ENCODE measurements at regions not wholly inside any gene's neighbourhood (a gene's known extent, or its start where the extent isn't known, plus 50 kb on each side); places are given as distances from the start of the nearest gene placed in this dataset.

DNA sequence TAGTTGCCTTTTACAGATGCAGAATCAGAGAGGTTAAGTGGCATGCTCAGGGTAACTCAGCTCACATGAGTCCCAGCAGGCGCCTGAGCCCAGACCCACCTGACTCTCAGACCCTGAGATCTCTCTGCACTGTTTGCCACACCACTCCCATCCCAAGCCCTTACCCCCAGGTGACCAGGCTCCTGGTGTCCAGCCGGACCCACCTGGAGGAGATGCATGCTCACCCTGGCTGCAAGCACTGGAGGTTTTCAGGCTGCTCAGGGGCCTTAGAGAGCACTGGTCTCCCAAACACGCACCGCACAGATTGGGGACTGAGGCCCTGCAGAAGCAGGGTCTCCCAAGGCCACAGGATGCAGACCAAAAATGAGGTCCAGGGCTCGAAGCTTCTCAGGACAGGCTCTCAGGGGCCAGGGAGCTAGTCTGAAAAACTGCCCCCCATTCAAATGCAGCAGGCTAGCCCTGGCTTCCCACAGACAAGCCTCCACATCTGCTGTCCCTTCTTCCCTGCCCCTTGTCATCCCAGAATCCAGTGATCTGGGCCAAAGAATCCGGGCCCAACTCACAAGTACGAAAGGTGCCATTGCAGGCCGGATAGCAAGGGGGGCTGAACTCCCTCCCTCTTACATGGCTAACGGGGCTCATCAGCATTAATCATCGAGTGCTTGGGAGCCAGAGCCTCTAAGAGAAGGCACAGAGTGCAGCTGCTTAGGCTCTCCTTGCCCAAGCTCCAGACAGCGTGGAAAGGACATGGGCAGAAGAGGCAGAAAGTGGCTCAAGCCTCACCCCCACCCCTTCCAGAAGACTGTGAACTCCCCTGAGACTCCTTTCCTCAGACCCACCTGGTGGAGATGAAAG is 90.2 kb upstream of the PRR20G start:
- no peak overlapping the region for H3K4me3 ChIP-seq (replicated peaks in 1 of 2; ENCODE audit: low read depth in 1 of 2, low read length in 2 of 2)
- TF ChIP-seq, protein P1, sequence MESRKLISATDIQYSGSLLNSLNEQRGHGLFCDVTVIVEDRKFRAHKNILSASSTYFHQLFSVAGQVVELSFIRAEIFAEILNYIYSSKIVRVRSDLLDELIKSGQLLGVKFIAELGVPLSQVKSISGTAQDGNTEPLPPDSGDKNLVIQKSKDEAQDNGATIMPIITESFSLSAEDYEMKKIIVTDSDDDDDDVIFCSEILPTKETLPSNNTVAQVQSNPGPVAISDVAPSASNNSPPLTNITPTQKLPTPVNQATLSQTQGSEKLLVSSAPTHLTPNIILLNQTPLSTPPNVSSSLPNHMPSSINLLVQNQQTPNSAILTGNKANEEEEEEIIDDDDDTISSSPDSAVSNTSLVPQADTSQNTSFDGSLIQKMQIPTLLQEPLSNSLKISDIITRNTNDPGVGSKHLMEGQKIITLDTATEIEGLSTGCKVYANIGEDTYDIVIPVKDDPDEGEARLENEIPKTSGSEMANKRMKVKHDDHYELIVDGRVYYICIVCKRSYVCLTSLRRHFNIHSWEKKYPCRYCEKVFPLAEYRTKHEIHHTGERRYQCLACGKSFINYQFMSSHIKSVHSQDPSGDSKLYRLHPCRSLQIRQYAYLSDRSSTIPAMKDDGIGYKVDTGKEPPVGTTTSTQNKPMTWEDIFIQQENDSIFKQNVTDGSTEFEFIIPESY (IDR thresholded peaks at IDR 0.05; ENCODE audit: extremely low read depth, insufficient replicate concordance, low read length) = no peak
- TF ChIP-seq EZH2 (IDR thresholded peaks at IDR 0.05) = no peak
- TF ChIP-seq SP1 (IDR thresholded peaks at IDR 0.05; ENCODE audit: low read depth) = no peak
- TF ChIP-seq CEBPB (IDR thresholded peaks at IDR 0.05; ENCODE audit: low read depth) = no peak
- TF ChIP-seq ELF1 (IDR thresholded peaks at IDR 0.05; ENCODE audit: borderline replicate concordance, low read depth) = no peak
- no peaks in the 10 kb centered on the region for H3K9me2 ChIP-seq (ENCODE audit: insufficient read depth)
- ChIA-PET POLR2A (no interaction called here), CTCF (no interaction called here), RAD21 (ENCODE audit: low non-redundant PET in 1 of 2, low total read pairs in 2 of 2, uncharacterized antibody in 2 of 2, unreplicated experiment in 2 of 2) (no interaction called here)
- H3K27ac ChIP-seq (ENCODE audit: low read depth, low read length) = no peak overlapping the region
- no peaks in the 10 kb centered on the region for H3K79me2 ChIP-seq (ENCODE audit: insufficient read depth, low read length)
- BruUV-seq (replicated peaks) = no TSS peak
- H3K4me1 ChIP-seq (ENCODE audit: control insufficient read depth in 1 of 2, insufficient read depth in 2 of 2, low read length in 2 of 2) = no peaks in the 10 kb centered on the region
- no peaks in the 10 kb centered on the region for H3K27me3 ChIP-seq (ENCODE audit: insufficient read depth, low read length)
- H3K9me3 ChIP-seq (ENCODE audit: control insufficient read depth in 1 of 2, insufficient read depth in 1 of 2, low read depth in 1 of 2, low read length in 2 of 2) = peaks cover 2 to 5% of the 10 kb centered on the region in 2 experiments; a peak in 2 of 4 replicates
- no peak overlapping the region for H3K9ac ChIP-seq (ENCODE audit: low read length)
- no peak for ATAC-seq
- H3K4me2 ChIP-seq (ENCODE audit: low read length) = no peak overlapping the region
- no peak overlapping the region for H2AFZ ChIP-seq (ENCODE audit: low read depth, low read length, poor library complexity, severe bottlenecking)
- no peaks in the 10 kb centered on the region for H4K20me1 ChIP-seq (ENCODE audit: insufficient read depth)
- intact Hi-C loops (cut with micrococcal nuclease) = loop anchor here (10.0 kb wide), 1 partner anchor 167 kb away; no protein-coding TSS in a partner anchor
- H3K36me3 ChIP-seq (ENCODE audit: control insufficient read depth in 1 of 2, insufficient read depth in 2 of 2, low read length in 2 of 2) = no peaks in the 10 kb centered on the region
- DNase-seq (ENCODE audit: low read depth, low spot score) = no peak

Measured in HCT116 (cell line).